Cardiac septum (tissue), 1 donor: ENCODE measurements at regions not wholly inside any gene's neighbourhood (a gene's known extent, or its start where the extent isn't known, plus 50 kb on each side); places are given as distances from the start of the nearest gene placed in this dataset.
"Not testable (repeated sequence)": the region's sequence is repeated elsewhere in the genome, so short reads cannot be mapped to it uniquely, and the experiment has no call there.

Source experiments
- DNase-seq: peaks from one replicate; pipeline ENCODE4 v3.0.0-alpha.2; 2020; ENCODE audit warnings: low spot score
- intact Hi-C: fragments of 100-400 bp; cut with DNase I; formaldehyde crosslinking; loops from one replicate; pipeline ENCODE4 v1.14.0; 2022
- donor health status: DM: no; HTN: no; CAD: no.

GRCh38 chr3:178203165-178203564 is 333.1 kb upstream of the KCNMB2 start:
- no peak for DNase-seq
- intact Hi-C loops: no loop called here

- DNase-seq: no peak
- intact Hi-C loops: no loop called here
These were observed 332.6 kb upstream of the KCNMB2 start for GRCh38 chr3:178203650-178204049.

DNA sequence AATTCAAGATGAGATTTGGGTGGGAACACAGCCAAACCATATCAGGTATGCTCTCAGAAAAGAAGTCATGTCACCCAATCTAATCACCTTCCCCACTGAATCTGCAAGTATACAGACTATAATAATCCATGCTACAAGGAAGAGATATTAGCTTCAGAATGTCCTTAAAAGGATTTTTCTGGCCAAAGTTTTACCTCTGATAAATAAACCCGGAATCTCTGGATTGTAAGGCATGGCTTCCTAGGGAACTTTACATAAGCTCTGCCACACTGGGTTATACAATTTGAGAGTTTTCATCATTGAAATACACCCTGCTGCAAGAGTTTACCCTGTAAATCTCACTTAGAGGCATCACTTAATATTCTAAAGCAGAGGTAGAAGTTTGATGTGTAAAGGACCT is 330.5 kb upstream of the KCNMB2 start:
- DNase-seq: no peak
- intact Hi-C loops: no loop called here

- intact Hi-C loops: no loop called here
- no peak for DNase-seq
These were observed 329.7 kb upstream of the KCNMB2 start for GRCh38 chr3:178206521-178206920.

- intact Hi-C loops: not testable (repeated sequence)
These were observed 329.1 kb upstream of the KCNMB2 start for GRCh38 chr3:178207161-178207560.

DNA sequence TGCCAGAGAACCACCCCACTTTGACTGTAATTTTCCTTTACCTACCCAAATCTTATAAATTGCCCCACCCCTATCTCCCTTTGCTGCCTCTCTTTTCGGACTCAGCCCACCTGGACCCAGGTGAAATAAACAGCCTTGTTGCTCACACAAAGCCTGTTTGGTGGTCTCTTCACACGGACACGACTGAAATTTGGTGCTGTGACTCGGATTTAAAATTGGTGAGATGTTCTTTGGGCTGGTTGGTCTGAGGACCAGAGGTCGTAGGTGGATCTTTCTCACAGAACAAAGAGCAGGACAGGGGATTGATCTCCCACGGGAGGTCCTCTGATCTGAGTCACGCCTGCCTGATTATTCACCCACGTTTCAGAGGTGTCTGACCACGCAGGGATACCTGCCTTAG is 328.6 kb upstream of the KCNMB2 start:
- intact Hi-C loops, DNase-seq: not testable (repeated sequence)

More at GRCh38 chr3:178207161-178207560, 329.1 kb upstream of the KCNMB2 start:
- not testable (repeated sequence) for DNase-seq

GRCh38 chr3:178209116-178209515 is 327.1 kb upstream of the KCNMB2 start:
- intact Hi-C loops, DNase-seq: not testable (repeated sequence)

DNA sequence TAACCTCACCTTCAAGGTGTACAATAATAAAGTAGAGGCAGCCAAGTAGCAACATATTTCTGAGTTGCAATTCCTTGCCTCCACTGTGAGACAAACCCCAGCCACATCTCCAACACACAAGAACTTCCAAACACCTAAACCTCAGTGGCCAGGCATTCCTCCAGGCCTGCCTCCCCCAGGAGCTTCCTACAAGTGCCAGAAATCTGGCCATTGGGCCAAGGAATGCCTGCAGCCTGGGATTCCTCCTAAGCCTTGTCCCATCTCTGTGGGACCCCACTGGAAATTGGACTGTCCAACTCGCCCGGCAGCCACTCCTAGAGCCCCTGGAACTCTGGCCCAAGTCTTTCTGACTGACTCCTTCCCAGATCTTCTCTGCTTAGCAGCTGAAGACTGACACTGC is 326.6 kb upstream of the KCNMB2 start:
- DNase-seq, intact Hi-C loops: not testable (repeated sequence)

GRCh38 chr3:178211086-178211485 is 325.1 kb upstream of the KCNMB2 start:
- intact Hi-C loops, DNase-seq: not testable (repeated sequence)

DNA sequence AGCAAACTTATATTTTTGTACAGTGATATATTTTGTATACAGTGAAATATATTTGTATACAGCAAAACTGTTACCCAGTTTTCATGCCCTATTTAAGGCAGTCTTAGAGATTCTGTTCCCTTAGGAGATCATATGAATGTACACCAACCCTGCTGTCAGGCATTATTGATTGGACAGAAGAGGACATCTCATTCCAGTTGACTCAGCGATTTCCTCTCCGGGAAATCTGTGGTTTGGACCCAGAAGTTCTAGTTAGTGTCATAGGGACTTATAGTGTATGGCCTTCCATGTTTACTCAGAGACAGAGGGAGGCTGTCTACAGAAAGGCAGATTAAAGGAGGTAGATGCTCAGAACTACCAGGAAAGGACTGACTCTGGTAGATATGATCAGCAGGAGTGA is 318.8 kb upstream of the KCNMB2 start:
- no peak for DNase-seq
- intact Hi-C loops: no loop called here

DNA sequence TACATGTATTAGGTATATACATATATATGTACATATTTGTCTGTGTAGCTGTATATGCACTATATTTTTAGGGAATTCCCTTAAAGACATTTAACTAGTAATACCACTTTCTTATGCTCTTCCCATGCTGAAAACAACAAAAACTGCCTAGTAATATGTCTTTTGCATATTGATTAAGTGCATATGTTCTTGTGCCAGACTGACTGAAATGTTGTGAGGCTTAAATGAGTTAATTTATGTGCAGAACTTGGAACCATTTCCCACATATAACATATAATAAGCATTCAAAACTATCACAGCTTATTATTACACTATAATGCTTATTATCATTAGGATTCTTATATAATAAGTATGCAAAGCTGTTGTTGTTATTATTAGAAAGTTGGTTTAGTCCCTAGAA is 318.0 kb upstream of the KCNMB2 start:
- no peak for DNase-seq
- intact Hi-C loops: no loop called here

- DNase-seq, intact Hi-C loops: not testable (repeated sequence)
These were observed 316.6 kb upstream of the KCNMB2 start for GRCh38 chr3:178219661-178220060.

GRCh38 chr3:178223876-178224275 is 312.4 kb upstream of the KCNMB2 start:
- DNase-seq: no peak
- intact Hi-C loops: no loop called here

- no peak for DNase-seq
- intact Hi-C loops: no loop called here
These were observed 310.1 kb upstream of the KCNMB2 start for GRCh38 chr3:178226094-178226493.

GRCh38 chr3:178231645-178232044 is 304.6 kb upstream of the KCNMB2 start:
- no peak for DNase-seq
- intact Hi-C loops: no loop called here

GRCh38 chr3:178233371-178234071 is 302.7 kb upstream of the KCNMB2 start:
- DNase-seq: no peak
- intact Hi-C loops: no loop called here

DNA sequence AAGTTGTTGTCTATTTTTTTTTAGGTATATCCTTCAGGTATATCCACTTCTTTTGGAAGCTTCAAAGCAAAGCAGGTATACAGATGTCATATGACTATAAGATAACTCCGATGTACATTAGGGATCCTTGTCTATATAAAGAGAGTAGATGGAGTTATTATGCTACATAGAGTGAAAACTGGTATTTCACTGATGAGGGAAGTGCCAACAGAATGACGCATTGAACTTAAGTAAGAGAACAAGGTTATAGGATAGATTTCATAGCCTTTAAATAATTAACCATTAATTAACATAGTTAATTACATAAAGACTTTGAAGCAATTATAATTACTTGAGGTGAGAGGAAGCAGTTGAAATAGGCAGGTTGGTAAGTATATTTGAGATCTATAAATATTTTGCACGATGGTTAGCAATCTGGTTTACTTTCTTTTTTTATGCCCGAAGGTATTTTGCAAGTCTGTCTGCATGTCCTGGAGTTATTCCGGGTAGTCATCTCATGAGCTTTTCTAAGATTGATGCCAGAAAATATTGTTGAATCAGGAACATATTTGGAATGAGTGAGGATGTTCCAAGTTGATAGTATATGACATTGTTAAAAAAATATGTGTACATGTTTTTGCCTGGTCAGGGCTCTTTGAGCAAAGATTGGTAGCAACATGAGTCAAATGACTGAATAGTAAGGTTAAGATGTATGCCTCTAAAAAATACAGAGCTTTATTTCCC is 299.5 kb upstream of the KCNMB2 start:
- intact Hi-C loops: no loop called here
- no peak for DNase-seq

- DNase-seq: no peak
- intact Hi-C loops: no loop called here
These were observed 298.1 kb upstream of the KCNMB2 start for GRCh38 chr3:178238179-178238578.

- intact Hi-C loops: no loop called here
- DNase-seq: no peak
These were observed 291.2 kb upstream of the KCNMB2 start for GRCh38 chr3:178244733-178245709.

GRCh38 chr3:178246004-178246403 is 290.2 kb upstream of the KCNMB2 start:
- intact Hi-C loops: no loop called here
- DNase-seq: no peak
